ENCODE measurements at regions not wholly inside any gene's neighbourhood (a gene's known extent, or its start where the extent isn't known, plus 50 kb on each side); places are given as distances from the start of the nearest gene placed in this dataset.

- no peak for TF ChIP-seq EZH2 (IDR thresholded peaks at IDR 0.05; ENCODE audit: borderline replicate concordance, insufficient read depth, low read depth, low read length, poor library complexity, severe bottlenecking)
- TF ChIP-seq CTCF (IDR thresholded peaks at IDR 0.05) = no peak
Measured at GRCh38 chr7:25931156-25931555, 220.8 kb upstream of the NFE2L3 start.
